NCI-H524 (cell line): ENCODE measurements at regions not wholly inside any gene's neighbourhood (a gene's known extent, or its start where the extent isn't known, plus 50 kb on each side); places are given as distances from the start of the nearest gene placed in this dataset.

Source experiments
- DNase-seq, 2 experiments: peaks; one replicate each; lab custom pipeline; 2025; lab: John Stamatoyannopoulos, UW

- no peak for DNase-seq
These were observed 504.9 kb upstream of the SEMA6D start for GRCh38 chr15:47212222-47213010.

GRCh38 chr15:47213883-47214282 is 503.4 kb upstream of the SEMA6D start:
- DNase-seq: no peak

DNA sequence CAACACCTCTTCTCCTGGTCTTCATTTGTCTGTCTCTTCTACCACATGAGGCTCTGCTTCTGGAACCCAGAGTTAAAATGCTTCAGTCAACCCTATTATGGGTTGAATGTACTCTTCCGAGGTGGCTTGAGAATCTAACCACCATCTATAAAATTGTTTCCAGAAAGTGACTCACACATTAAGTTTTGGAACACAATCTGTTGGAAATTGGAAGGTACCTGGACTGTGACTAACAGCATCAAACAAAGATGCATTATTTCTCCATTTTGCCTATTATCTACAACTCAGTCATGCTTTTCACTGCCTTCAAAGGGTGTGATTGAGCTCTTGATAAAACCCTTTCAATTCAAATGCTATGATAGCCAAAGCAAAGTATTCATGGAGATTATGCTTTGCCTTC is 499.0 kb upstream of the SEMA6D start:
- no peak for DNase-seq

DNA sequence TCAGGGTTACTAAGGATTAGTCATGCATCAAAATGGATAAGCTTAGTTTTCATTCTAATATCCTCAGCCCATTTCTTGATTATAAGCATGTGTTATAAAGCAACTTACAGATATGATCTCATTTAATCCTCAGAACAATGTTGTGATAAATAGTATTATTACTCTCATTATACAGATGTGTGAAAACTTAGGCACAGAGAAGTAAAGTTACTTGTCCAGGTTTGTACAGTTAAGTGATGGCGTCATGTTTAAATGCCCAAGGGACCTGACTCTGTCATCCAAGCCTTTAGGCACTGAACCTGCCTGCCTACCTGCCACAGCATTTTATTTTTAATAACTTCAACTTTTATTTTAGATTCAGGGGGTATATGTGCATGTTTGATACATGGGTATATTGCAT is 472.9 kb upstream of the SEMA6D start:
- DNase-seq: no peak

- DNase-seq: no peak
These were observed 471.0 kb upstream of the SEMA6D start for GRCh38 chr15:47246317-47246716.

DNA sequence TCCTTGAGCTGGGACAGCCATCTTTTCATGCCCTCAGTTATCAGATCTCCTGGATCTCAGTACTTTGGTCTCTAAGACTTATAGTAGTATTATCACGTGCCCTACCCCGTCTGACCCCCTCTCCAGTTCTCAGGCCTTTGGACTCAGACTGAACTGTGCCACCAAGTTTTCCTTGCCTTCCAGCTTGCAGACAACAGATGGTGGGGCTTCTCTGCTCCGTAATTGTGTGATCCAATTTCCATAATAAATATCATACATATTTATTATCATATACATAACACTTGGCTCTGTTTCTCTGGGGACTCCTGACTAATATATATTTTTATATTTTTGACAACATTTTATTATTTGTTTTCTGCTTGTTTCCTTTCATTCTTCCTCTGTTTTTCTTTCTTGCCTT is 458.8 kb upstream of the SEMA6D start:
- DNase-seq: peak; percentile 87 to 94

DNA sequence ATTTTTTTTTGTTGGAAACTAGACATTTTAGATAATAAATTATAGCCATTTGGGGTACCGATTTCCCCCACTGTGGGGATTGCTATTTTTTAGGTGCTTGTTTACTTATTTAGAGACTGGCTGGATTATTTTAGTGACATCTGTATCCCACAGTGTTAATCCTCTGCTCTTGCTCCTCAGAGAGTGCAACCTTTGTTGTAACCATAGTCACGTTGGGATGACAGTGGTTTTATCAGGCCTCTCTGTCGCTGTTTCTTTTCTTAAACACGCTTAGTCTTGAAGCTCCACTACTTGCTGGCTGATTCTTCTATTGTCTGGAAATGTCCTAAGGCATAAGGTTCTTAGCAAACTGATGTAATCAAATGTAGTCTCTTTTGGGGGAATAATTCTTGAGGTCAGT is 451.6 kb upstream of the SEMA6D start:
- DNase-seq: peak; percentile 26 to 55

- no peak for DNase-seq
These were observed 450.7 kb upstream of the SEMA6D start for GRCh38 chr15:47266566-47266965.

DNA sequence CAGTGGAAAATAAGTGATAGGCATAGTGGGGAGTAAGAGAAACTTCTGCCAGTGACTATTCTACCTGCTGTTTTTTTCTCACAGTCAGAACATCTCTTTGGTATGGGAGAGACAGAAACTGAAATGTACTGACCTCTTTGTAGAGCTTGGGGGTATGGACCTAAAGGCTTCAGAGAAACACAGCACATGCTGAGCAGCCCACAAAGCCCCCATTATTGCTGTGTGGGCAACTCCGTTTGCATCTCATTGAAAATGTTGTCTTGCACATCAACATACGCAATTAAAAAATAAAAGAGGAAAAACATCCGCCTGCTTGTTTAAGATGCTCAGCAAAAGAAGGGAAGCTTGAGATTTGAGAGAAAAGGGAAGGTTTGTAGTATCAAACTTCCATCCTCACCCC is 443.4 kb upstream of the SEMA6D start:
- no peak for DNase-seq

- no peak for DNase-seq
These were observed 434.1 kb upstream of the SEMA6D start for GRCh38 chr15:47283246-47283645.

GRCh38 chr15:47288794-47289193 is 428.5 kb upstream of the SEMA6D start:
- peak; percentile 68 to 86 for DNase-seq

- peak; percentile 18 to 42 for DNase-seq
These were observed 427.6 kb upstream of the SEMA6D start for GRCh38 chr15:47289656-47290055.

DNA sequence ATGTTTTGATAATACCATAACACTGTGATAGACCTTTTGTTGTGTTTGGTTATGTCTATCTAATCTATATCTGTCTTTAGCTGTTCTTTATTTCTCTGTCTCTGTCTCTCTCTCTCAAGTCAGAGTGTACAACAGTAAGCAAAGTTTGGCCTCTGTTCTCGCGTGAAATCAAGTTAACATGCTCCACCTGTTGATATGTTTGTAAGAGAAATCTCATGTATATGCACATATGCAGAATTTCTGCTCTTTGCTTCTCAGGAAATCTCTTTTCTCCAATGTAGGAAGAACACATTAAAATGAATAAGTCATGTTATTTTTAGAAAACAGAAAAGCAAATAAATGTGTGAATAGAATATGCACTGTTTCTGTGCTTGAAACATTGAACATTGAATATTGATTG is 425.5 kb upstream of the SEMA6D start:
- DNase-seq: no peak

DNA sequence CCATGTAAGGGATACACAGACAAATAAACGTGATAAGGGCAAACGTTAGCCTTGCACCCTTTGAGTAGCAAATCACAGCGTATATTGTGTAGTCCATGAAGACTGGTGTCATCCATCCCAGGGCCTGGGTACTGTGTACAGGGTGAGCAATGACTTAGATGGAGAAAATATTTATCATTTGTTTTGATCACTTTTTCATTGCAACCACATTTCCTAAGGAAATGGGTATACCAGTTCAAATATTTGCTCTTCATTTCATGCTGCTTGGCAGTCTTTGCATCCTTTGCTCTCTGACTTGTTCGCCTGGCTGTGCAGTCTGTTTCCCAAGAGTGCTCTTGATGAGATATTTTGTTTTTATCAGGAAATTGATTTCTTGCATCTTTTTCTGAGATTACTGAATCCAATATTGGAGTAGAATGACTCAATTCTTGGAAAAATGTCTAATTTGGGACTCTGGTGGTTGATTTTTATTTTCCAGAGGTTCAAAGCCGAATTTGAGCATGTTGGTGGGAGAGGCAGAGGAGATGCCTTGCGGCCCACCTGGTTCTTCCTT is 424.6 kb upstream of the SEMA6D start:
- no peak for DNase-seq

GRCh38 chr15:47293466-47294162 is 423.7 kb upstream of the SEMA6D start:
- no peak for DNase-seq

DNA sequence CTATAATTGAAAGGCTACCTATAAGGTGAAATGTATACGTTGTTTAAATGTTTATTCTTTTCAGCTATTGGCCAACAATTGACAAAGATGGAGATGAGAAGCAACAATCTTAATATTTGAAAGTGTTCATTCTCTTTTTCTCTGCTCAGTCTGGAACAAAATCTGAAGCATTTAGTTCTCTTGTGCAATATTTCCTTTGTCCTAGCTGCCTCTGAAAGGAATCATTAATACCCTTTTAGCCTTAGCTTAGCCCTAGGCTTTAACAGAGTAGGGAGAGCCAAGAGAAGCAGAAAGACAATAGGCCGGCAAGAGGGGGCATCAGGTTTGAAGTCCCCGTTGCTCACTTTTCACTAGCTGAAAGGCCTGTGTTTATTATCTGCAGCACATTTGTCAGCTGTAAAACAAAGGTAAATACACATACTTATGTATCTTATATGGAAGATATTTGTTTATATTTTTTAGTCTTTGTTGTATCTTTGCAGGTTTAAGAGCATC is 422.5 kb upstream of the SEMA6D start:
- DNase-seq: no peak

DNA sequence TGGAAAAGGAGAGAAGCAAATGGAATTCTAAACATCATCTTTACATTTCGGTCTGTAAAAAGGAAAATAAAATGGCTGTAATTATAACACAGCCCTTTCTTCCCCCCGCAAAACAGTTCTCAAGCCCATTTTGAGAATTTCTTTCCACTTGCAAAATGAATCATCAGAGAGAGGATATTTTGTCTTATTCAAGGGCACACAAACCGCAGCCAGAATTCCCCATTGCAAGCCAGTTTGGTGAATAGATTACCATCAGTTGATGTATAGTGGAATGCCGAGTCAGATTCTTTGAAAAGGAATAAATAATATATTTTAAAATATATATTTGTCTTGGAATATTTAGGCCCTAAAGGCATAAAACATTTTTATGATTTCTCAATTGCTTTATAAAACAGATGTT is 420.4 kb upstream of the SEMA6D start:
- no peak for DNase-seq

DNA sequence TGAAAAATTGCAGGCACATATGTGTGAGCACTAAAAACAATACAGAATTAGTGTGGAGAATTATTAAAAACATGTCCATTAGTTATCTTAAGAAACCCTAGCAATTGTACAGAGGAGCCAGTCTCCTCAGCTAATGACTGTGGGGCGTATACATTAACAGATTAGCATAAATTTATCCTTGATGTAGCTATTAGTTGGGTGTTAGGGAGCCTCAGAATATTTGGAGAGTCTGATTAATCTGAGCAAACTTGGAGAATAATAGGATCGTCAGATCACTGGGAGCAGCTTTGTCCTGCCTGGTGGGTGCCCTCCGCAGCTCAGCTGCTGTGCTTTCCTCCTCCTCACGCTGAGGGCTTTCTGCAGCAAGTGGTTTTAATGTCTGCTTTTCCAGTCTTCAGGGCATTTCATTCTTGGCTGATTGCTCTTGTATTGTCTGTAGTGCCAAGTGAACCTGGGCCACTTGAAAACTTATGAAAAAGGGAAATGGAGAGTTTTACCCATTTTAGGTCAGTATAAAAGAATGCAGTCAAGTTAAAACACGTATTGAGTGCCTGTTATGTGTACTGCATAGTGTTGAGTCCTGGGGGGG is 417.4 kb upstream of the SEMA6D start:
- peak; percentile 93 to 97 for DNase-seq

DNA sequence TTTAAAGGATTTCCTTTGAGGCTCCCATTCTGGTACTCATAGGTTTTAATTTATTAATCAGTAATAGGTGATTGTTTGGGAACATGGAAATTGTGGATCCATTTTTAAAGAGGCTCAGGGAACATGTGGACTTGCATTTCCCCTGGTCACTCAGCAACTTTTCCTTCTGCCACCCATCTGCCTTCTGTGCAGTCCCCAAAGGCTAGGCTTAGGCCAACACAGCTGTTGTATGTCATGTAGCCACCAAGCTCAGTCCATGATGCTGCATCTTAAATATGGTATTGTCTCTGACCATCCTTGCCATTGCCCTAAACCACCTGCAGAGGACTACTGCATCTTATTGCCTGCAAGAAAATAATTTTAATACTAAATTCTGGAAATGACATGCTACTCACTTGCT is 416.7 kb upstream of the SEMA6D start:
- DNase-seq: peak; percentile 44 to 85

DNA sequence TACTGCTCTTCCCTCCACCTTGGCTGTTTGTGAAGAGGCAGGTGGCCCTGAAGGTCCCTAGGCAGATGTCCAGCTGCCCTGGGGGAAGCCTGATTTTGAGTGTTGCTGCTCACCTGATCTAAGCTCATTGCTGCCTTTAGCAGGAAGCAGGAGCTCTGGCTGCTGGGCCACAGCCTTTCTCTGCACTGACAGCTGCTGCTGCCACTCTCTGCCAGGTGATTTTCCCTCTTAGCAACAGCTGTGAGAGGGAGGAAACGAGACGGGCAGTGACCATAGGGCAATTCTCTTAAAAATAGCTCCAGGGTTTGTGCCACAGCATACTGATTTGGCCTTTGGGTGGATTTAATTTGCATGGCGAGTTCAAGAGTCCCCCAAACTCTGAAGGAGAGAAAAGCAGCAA is 415.8 kb upstream of the SEMA6D start:
- peak; percentile 76 to 92 for DNase-seq

- DNase-seq: no peak
These were observed 412.6 kb upstream of the SEMA6D start for GRCh38 chr15:47304656-47305055.

DNA sequence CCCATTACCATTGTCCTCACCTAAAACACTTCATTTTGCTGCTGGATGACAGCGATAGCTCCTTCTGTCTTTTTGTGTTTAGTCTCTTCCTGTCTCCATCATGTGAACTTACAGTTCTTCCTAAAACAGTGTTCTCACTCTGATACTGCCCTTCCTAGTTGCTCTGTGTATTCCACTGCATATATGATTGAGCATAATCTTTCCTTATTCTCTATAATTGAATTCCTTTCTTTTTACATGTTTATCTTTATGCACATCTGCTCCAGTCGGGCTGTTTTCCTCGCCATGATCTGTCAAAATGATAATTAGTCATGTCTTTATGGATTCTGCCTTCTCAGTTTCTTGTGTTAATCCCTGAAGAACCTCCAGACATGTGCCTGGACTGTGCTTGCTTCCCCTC is 405.1 kb upstream of the SEMA6D start:
- DNase-seq: peak in 1 of 2 experiments; percentile 15
